Hepatocyte (in vitro differentiated cells): ENCODE measurements at regions not wholly inside any gene's neighbourhood (a gene's known extent, or its start where the extent isn't known, plus 50 kb on each side); places are given as distances from the start of the nearest gene placed in this dataset.

Experiments used
- CTCF ChIP-seq: fragments of 200-600 bp; sonication (generic); IDR thresholded peaks from 2 replicates; pipeline ENCODE4 v1.5.1; 2016; ENCODE audit warnings: antibody characterized with exemption, mild to moderate bottlenecking; ENCODE audit not compliant: poor library complexity
- EZH2 ChIP-seq: fragments of 200-600 bp; sonication (generic); IDR thresholded peaks from 2 replicates; pipeline ENCODE4 v1.6.1; 2016; ENCODE audit warnings: antibody characterized with exemption, mild to moderate bottlenecking, borderline replicate concordance
- EZH2phosphoT487 ChIP-seq: fragments of 200-600 bp; sonication (generic); IDR thresholded peaks from one replicate; pipeline ENCODE4 v1.6.1; 2018; ENCODE audit warnings: antibody characterized with exemption, mild to moderate bottlenecking, low read depth, moderate library complexity; ENCODE audit not compliant: unreplicated experiment, severe bottlenecking

- no peak for TF ChIP-seq CTCF
- TF ChIP-seq EZH2phosphoT487 = no peak
- TF ChIP-seq EZH2 = no peak
Measured at GRCh38 chr4:124762956-124763355, 50.4 kb upstream of the ANKRD50 start.
